ENCODE measurements at regions not wholly inside any gene's neighbourhood (a gene's known extent, or its start where the extent isn't known, plus 50 kb on each side); places are given as distances from the start of the nearest gene placed in this dataset.

DNA sequence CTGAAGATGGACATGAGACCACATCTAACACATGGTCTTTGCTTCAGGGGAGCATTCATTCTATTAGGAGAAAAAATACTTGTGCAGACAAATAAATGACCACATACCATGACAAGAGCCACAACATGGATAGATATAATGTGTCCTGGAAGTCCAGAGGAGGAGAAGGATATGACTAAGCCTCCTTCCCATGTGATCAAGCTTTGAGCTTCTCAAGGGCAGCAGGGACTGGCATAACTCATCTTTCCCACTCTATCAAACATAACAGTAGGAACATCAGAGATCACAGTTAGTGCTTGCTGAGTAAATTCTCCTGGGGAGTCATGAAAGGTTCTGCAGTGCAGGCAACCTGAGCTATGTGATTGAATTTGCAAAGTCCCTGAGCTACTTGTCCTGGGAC is 86.0 kb upstream of the LPP start:
- no peaks in the 10 kb centered on the region for H3K27me3 Mint-ChIP-seq
- intact Hi-C loops (cut with micrococcal nuclease) = loop anchor here (10.0 kb wide), 2 partner anchors 217 to 887 kb away; no protein-coding TSS in a partner anchor
- CTCF ChIA-PET = interaction anchor here (1.2 kb wide), 1 partner anchor 10 kb away, joined by 3 read pairs; no protein-coding TSS in a partner anchor
- no peaks in the 10 kb centered on the region for H3K36me3 Mint-ChIP-seq
- no peak overlapping the region for H3K27ac Mint-ChIP-seq
- H3K4me1 Mint-ChIP-seq (ENCODE audit: low read depth) = peaks cover 12% of the 10 kb centered on the region
- POLR2A ChIA-PET = no interaction called here
- no peak overlapping the region for H3K4me3 Mint-ChIP-seq
- no peak for DNase-seq
- no peaks in the 10 kb centered on the region for H3K9me3 Mint-ChIP-seq

GRCh38 chr3:188068342-188068741 is 85.6 kb upstream of the LPP start:
- no peak for DNase-seq
- H3K4me3 Mint-ChIP-seq = no peak overlapping the region
- ChIA-PET CTCF (interaction anchor here (0.8 to 1.2 kb wide), 2 partner anchors 10 to 328 kb away, joined by 3 read pairs; no protein-coding TSS in a partner anchor), POLR2A (no interaction called here)
- H3K9me3 Mint-ChIP-seq = no peaks in the 10 kb centered on the region
- no peak overlapping the region for H3K27ac Mint-ChIP-seq
- H3K36me3 Mint-ChIP-seq = no peaks in the 10 kb centered on the region
- intact Hi-C loops (cut with micrococcal nuclease) = loop anchor here (10.0 kb wide), 2 partner anchors 216 to 886 kb away; no protein-coding TSS in a partner anchor
- no peaks in the 10 kb centered on the region for H3K27me3 Mint-ChIP-seq
- peaks cover 12% of the 10 kb centered on the region for H3K4me1 Mint-ChIP-seq (ENCODE audit: low read depth)

DNA sequence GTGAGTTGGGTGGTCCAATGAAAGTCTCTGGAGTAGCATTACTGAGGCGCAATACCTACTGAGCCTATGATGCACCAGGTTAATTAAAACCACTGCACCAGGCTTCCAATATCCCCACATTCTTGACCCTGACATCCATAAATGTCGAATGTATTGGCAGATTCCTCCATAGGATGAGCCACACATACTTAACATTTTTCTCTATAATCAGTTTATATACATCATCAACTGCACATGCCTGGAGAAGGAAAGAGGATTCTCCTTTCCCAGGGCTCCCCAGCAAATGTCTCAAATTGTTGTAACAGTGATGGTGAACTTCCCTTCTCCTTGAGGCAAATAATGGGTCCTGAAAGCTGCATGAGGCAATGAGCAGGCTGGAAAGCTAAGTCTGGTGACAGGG is 82.3 kb upstream of the LPP start:
- Mint-ChIP-seq H3K27ac (no peak overlapping the region), H3K9me3 (no peaks in the 10 kb centered on the region), H3K36me3 (no peaks in the 10 kb centered on the region), H3K4me1 (ENCODE audit: low read depth) (no peaks in the 10 kb centered on the region), H3K4me3 (no peak overlapping the region), H3K27me3 (no peaks in the 10 kb centered on the region)
- ChIA-PET POLR2A (no interaction called here), CTCF (interaction anchor here (1.3 kb wide), 1 partner anchor 10 kb away, joined by 5 read pairs; no protein-coding TSS in a partner anchor)
- no peak for DNase-seq
- intact Hi-C loops (cut with micrococcal nuclease) = no loop called here

- intact Hi-C loops (cut with micrococcal nuclease) = no loop called here
- CTCF ChIA-PET = no interaction called here
Measured at GRCh38 chr3:188076176-188076575, 77.8 kb upstream of the LPP start.

DNA sequence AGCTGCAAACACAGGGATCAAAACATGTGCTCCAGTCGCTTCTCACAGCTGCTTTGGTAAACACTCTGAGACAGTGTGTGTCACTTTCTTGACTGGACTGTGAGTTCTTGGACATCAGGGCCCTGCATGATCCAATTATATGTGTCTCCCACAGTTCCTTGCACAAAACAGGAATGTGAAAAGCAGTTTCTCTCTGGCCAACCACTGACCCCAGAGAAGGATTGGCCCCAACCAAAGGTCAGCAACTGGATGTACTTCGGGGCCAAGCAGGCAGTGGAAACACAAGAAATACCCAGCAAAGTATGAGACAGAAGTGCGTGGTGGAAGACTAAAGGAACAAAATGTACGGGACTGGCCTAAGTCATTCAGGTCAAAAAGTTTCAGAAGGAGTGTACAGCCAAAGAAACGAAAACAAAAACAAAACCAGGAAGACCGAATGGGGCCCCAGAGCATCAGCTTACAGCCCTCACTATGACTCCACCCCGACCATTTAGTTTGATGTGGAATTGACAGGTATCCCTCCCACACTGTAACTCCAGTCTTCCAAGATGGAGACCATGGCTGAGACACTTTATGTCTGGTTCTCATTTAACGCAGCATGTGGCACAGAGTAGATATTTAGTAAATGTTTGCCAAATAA is 76.7 kb upstream of the LPP start:
- Mint-ChIP-seq H3K4me1 (ENCODE audit: low read depth) (peaks cover 10% of the 10 kb centered on the region), H3K27me3 (no peaks in the 10 kb centered on the region), H3K27ac (no peak overlapping the region), H3K9me3 (peaks cover 11% of the 10 kb centered on the region), H3K36me3 (no peaks in the 10 kb centered on the region), H3K4me3 (no peak overlapping the region)
- POLR2A ChIA-PET = no interaction called here
- DNase-seq = peak; percentile 17
- intact Hi-C loops (cut with micrococcal nuclease) = no loop called here
- CTCF ChIA-PET = interaction anchor here (0.6 to 1.0 kb wide), 3 partner anchors 9 to 274 kb away, joined by 3 read pairs; no protein-coding TSS in a partner anchor

More at GRCh38 chr3:188076176-188076575, 77.8 kb upstream of the LPP start:
- no peaks in the 10 kb centered on the region for H3K27me3 Mint-ChIP-seq
- H3K4me1 Mint-ChIP-seq (ENCODE audit: low read depth) = peaks cover 10% of the 10 kb centered on the region
- POLR2A ChIA-PET = no interaction called here
- peaks cover 11% of the 10 kb centered on the region for H3K9me3 Mint-ChIP-seq
- H3K27ac Mint-ChIP-seq = no peak overlapping the region
- H3K4me3 Mint-ChIP-seq = no peak overlapping the region
- no peak for DNase-seq
- H3K36me3 Mint-ChIP-seq = no peaks in the 10 kb centered on the region

GRCh38 chr3:188080091-188080490 is 73.9 kb upstream of the LPP start:
- POLR2A ChIA-PET = no interaction called here
- CTCF ChIA-PET = no interaction called here
- Mint-ChIP-seq H3K27me3 (no peaks in the 10 kb centered on the region), H3K9me3 (peaks cover 11% of the 10 kb centered on the region), H3K4me3 (no peak overlapping the region), H3K4me1 (ENCODE audit: low read depth) (peaks cover 10% of the 10 kb centered on the region), H3K27ac (no peak overlapping the region), H3K36me3 (no peaks in the 10 kb centered on the region)
- intact Hi-C loops (cut with micrococcal nuclease) = no loop called here
- no peak for DNase-seq

DNA sequence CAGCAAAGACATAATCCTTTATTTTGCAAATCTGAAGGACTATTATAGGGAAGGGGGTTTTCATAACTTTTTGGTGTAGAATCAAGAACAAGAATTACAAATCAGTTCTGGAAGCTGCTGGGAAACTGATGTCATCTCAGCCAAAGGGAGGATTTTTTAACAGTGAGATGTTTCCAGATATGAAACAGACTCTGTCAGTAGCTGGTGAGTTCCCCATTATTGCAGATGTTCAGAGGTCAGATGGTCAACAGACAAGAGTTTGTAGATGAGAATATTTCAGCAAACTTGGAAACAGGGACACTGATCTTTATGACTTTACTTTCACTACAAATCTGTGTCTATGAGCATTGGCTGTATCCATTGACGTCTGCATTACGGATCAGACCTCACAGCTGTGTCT is 71.9 kb upstream of the LPP start:
- DNase-seq = no peak
- ChIA-PET CTCF (no interaction called here), POLR2A (no interaction called here)
- intact Hi-C loops (cut with micrococcal nuclease) = no loop called here
- Mint-ChIP-seq H3K9me3 (peaks cover 11% of the 10 kb centered on the region), H3K27ac (no peak overlapping the region), H3K4me3 (no peak overlapping the region), H3K27me3 (no peaks in the 10 kb centered on the region), H3K4me1 (ENCODE audit: low read depth) (peaks cover 7% of the 10 kb centered on the region), H3K36me3 (no peaks in the 10 kb centered on the region)

DNA sequence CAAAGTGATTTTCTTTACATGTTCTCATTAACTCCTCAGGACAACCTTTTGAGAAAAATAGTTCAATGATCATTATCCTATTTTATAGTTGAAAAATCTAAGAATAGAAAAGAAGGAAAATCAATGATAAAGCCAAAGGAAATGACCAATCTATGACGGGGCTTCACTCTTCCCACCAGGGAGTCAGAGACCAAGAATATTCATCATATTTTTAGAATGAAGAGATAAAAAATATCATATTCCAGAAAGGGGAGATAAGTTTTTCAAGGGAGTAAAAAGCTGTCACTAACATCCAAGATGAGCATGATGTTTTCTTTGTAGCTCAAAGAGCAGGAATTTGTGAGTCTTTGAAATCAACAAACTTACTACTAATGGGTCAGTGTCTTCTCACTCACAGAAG is 71.5 kb upstream of the LPP start:
- H3K27me3 Mint-ChIP-seq = no peaks in the 10 kb centered on the region
- H3K36me3 Mint-ChIP-seq = no peaks in the 10 kb centered on the region
- no peak for DNase-seq
- ChIA-PET POLR2A (no interaction called here), CTCF (no interaction called here)
- H3K27ac Mint-ChIP-seq = no peak overlapping the region
- peaks cover 11% of the 10 kb centered on the region for H3K9me3 Mint-ChIP-seq
- H3K4me1 Mint-ChIP-seq (ENCODE audit: low read depth) = peaks cover 3% of the 10 kb centered on the region
- intact Hi-C loops (cut with micrococcal nuclease) = no loop called here
- H3K4me3 Mint-ChIP-seq = no peak overlapping the region

DNA sequence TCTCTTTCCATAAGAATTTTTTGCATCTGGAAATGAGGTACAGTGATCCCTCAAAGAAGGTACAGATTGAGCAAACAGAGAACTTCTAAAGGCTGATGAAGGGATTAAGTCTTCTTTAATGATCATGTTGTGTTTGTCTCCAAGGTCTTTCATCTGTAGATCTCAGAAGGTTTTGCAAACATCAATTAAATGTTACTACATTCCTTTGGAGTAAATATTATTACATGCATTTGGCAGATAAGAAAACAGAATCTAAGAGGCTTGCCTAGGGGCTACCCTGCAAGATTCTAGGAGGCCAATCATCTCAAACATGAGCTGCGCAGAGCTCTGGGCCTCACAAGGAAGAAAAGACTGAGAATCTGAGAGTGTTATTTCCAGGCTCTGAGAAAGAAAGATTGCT is 70.9 kb upstream of the LPP start:
- Mint-ChIP-seq H3K36me3 (no peaks in the 10 kb centered on the region), H3K27ac (no peak overlapping the region), H3K4me3 (no peak overlapping the region), H3K9me3 (peaks cover 11% of the 10 kb centered on the region), H3K4me1 (ENCODE audit: low read depth) (no peaks in the 10 kb centered on the region), H3K27me3 (no peaks in the 10 kb centered on the region)
- no peak for DNase-seq
- intact Hi-C loops (cut with micrococcal nuclease) = no loop called here
- ChIA-PET CTCF (no interaction called here), POLR2A (no interaction called here)

GRCh38 chr3:188084752-188085583 is 69.0 kb upstream of the LPP start:
- ChIA-PET POLR2A (no interaction called here), CTCF (interaction anchor here (0.7 kb wide), 1 partner anchor 11 kb away, joined by 3 read pairs; no protein-coding TSS in a partner anchor)
- Mint-ChIP-seq H3K9me3 (peaks cover 5% of the 10 kb centered on the region), H3K27me3 (no peaks in the 10 kb centered on the region), H3K4me3 (no peak overlapping the region), H3K36me3 (no peaks in the 10 kb centered on the region), H3K27ac (no peak overlapping the region), H3K4me1 (ENCODE audit: low read depth) (no peaks in the 10 kb centered on the region)
- no peak for DNase-seq
- intact Hi-C loops (cut with micrococcal nuclease) = no loop called here

DNA sequence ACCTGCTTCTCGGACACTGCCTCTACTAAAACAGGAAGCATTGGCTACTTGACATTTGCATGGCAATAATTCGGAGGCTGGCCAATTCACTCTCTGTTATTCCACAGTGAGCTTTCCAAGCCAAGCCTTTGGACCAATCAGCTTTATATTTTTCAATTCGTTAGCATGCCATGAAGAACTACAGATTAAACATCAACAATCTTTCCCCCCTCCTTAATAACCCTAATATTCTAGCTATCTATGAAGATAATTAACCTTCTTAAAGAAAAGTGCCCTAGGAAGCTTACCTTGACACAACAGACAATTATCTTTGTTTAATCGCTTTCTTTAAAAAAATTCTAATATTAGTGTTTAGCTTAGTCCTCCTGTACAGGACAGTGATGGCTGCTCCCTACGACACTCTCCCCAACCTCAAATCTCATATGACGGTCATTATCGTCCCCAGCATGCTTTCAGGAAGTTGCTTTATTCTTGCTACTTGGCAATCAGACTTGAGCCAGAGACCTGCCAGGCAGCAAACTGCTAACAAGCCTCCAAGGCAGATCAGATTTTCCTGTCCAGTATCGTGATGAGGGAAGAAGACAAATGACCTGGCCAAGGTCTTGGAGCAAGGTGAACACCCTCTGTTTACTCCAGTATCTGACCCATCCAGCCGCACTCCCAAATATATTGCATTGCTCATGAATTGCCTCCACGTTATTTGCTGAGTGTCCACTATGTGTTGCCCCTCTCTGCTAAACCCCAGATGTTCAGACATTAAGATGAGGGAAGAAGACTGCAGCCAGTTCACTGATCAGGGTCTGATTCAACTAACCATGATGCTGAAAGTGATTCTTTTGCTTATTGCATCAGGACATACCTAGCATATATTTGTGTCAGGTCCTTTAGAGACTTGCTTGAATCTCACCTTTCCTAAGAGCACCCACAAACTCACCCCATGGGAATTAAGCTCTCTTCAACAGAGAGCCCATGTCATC is 68.1 kb upstream of the LPP start:
- no peaks in the 10 kb centered on the region for H3K27me3 Mint-ChIP-seq
- H3K4me3 Mint-ChIP-seq = no peak overlapping the region
- DNase-seq = no peak
- H3K4me1 Mint-ChIP-seq (ENCODE audit: low read depth) = no peaks in the 10 kb centered on the region
- H3K27ac Mint-ChIP-seq = no peak overlapping the region
- ChIA-PET CTCF (interaction anchor here (0.7 kb wide), 1 partner anchor 11 kb away, joined by 3 read pairs; no protein-coding TSS in a partner anchor), POLR2A (no interaction called here)
- no peaks in the 10 kb centered on the region for H3K9me3 Mint-ChIP-seq
- intact Hi-C loops (cut with micrococcal nuclease) = no loop called here
- H3K36me3 Mint-ChIP-seq = no peaks in the 10 kb centered on the region
